HG02759 (cell line): ENCODE measurements at regions not wholly inside any gene's neighbourhood (a gene's known extent, or its start where the extent isn't known, plus 50 kb on each side); places are given as distances from the start of the nearest gene placed in this dataset.
"Not testable (repeated sequence)": the region's sequence is repeated elsewhere in the genome, so short reads cannot be mapped to it uniquely, and the experiment has no call there.

Experiments
- ATAC-seq: cut with Tn5 transposase; IDR thresholded peaks from one replicate; pipeline ENCODE4 v1.9.1; 2021; ENCODE audit warnings: mild to moderate bottlenecking, moderate library complexity; ENCODE audit not compliant: unreplicated experiment

GRCh38 chr1:55813618-55814017 is 598.5 kb upstream of the USP24 start:
- no peak for ATAC-seq

DNA sequence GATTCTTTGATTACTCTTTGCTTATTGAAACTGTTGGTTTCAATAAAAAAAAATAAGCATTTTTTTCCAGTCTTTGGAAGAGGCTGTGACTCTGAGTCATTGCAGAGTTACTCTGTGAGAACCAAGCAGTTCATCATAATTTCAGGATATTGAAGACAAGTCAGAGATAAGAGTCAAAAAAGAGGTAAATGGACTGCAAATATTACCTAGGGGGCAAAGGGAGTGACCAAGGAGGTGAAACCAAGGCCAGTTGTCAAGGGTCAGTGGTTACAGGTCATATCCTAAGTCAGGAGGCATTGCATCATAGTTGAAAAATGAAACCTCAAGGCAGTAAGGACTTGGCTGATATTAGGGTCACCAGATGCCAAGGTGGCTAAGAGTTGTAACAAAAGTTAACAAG is 597.1 kb upstream of the USP24 start:
- ATAC-seq, result no peak

- ATAC-seq, result no peak
Observed at GRCh38 chr1:55808263-55808662, 593.1 kb upstream of the USP24 start.

DNA sequence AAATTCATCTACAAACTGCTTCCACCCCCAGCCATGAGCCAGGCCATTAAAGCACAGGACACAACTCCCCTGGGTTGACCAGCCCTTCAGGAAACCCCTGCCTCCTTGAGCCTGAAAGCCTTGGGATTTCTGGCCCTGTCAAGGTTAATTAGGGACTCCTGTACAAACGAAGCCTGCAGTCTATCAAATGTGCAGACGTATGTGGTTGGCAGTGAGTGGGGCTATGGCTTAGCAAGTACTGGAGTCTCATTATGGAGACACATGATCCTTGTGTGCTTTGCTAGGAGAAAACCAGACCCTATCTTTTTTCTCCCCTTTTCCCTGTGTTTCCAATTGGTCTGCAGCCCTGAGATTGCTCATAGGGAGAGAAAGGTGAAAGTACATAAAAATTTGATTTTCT is 588.3 kb upstream of the USP24 start:
- no peak for ATAC-seq

GRCh38 chr1:55801481-55801880 is 586.3 kb upstream of the USP24 start:
- ATAC-seq, result no peak

GRCh38 chr1:55800503-55800902 is 585.3 kb upstream of the USP24 start:
- ATAC-seq, result no peak

GRCh38 chr1:55793856-55794255 is 578.7 kb upstream of the USP24 start:
- ATAC-seq, result no peak

DNA sequence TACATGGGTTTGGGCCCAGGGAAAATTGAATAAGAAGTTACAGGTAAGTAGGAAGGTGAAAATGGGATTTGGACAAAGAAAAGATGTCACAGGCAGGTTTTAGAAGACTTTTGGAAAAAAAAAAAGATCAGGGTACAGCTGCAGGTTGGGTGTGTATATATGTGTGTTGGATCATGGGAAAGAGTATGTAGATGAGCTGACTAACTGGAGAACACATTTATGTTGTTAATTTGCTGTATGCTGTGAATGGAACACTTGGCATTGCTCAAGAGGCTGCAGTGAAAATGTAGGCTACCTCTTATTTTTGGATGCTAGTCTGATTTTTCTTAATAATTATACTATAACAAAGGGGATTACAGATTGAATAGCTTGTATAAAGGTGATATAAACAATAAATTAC is 577.7 kb upstream of the USP24 start:
- no peak for ATAC-seq

GRCh38 chr1:55789466-55789865 is 574.3 kb upstream of the USP24 start:
- no peak for ATAC-seq

GRCh38 chr1:55786396-55786795 is 571.2 kb upstream of the USP24 start:
- ATAC-seq, result no peak

DNA sequence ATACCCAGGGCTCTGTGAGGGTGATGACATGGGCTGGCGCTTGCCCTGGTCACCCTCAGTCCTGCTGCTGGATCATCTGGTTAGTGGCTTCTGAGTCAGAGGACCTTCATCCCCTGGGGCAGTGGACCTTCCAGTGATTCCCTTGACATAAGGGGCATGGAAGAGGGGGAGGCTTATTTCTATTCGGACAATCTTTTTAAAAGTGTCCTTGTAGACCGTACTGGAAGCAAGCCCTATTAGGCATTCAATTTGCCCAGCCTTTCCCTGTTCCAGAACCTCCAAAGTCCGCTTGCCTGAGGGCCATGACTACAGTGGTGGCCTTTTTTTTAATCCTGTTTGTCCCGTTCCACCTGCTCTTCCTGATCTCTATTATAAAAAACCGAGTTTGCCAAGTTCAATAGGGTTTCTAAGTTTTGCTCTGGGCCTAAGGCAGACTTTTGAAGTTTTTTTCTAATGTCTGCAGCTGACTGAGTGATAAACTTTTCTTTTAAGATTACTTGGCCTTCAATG is 569.8 kb upstream of the USP24 start:
- not testable (repeated sequence) for ATAC-seq

GRCh38 chr1:55781944-55782482 is 566.8 kb upstream of the USP24 start:
- ATAC-seq, result no peak

DNA sequence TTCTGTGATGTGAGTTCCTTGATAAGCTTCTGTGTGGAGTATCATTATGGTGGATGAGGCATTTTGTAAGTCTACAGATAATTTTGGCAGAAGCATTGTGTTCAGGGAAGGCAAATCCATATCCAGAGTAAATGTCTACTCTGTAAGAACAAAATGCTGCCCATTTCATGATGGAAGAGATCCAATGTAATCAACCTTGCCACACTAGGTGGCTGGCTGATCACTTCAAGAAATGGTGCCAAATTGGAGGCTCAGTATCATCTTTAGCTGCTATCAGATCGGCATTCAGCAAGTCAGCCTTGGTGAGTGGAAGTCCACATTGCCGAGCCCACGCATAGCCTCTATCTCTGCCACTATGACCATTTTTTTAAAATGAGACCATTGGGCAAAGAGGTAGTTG is 565.8 kb upstream of the USP24 start:
- ATAC-seq, result no peak

- no peak for ATAC-seq
Observed at GRCh38 chr1:55777545-55777944, 562.4 kb upstream of the USP24 start.

GRCh38 chr1:55775007-55775406 is 559.8 kb upstream of the USP24 start:
- ATAC-seq, result no peak

GRCh38 chr1:55774446-55774845 is 559.3 kb upstream of the USP24 start:
- ATAC-seq, result no peak

- no peak for ATAC-seq
Observed at GRCh38 chr1:55773211-55773940, 558.2 kb upstream of the USP24 start.

GRCh38 chr1:55768327-55768952 is 553.3 kb upstream of the USP24 start:
- no peak for ATAC-seq

DNA sequence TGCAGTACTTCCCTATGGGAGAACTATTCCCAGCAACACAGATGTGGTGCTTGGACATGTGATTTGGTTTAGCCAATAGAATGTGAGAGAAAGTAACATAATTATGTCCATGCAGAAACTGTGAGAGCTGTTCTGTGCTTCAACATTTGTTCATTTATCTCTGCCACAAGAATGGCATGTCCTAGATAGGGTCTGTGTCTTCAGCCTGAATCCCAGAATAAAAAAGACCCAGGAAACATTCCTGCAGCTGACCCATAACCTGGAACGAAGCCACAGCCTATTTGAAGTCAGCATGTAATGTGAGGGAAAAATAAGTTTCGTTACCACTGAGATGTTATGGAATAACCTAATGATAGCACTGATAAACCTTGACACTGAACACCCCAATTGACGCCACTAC is 552.0 kb upstream of the USP24 start:
- ATAC-seq, result no peak

- ATAC-seq, result not testable (repeated sequence)
Observed at GRCh38 chr1:55765505-55765904, 550.3 kb upstream of the USP24 start.

GRCh38 chr1:55751776-55752175 is 536.6 kb upstream of the USP24 start:
- ATAC-seq, result no peak

- ATAC-seq, result no peak
Observed at GRCh38 chr1:55750628-55750995, 535.4 kb upstream of the USP24 start.
